GM23338 (cell line): ENCODE measurements at regions not wholly inside any gene's neighbourhood (a gene's known extent, or its start where the extent isn't known, plus 50 kb on each side); places are given as distances from the start of the nearest gene placed in this dataset.

ENCODE experiments used
- ATAC-seq: fragments of 200-7000 bp; cut with Tn5 transposase; 3 replicates; pipeline ENCODE4 v1.9.1; 2020
- DNase-seq: peaks from one replicate; pipeline ENCODE4 v3.0.0-alpha.2; 2015; ENCODE audit warnings: low spot score
- H2AFZ ChIP-seq: fragments of 200-600 bp; sonication (generic); 2 replicates; pipeline ENCODE4 v1.8.0; 2016; ENCODE audit warnings: antibody characterized with exemption, mild to moderate bottlenecking, moderate library complexity
- H3F3A ChIP-seq: fragments of 200-600 bp; sonication (generic); replicated peaks from 2 replicates; pipeline ENCODE4 v1.8.0; 2017; ENCODE audit warnings: antibody characterized with exemption, mixed run types, low read depth
- H3K27ac ChIP-seq: fragments of 200-600 bp; sonication (generic); 2 replicates; pipeline ENCODE4 v1.6.1; 2016; ENCODE audit warnings: low read depth
- H3K27me3 ChIP-seq: fragments of 200-600 bp; sonication (generic); 2 replicates; pipeline ENCODE4 v1.8.0; 2016; ENCODE audit warnings: mild to moderate bottlenecking, mixed run types, moderate library complexity; ENCODE audit not compliant: insufficient read depth
- H3K36me3 ChIP-seq: fragments of 200-600 bp; sonication (generic); 2 replicates; pipeline ENCODE4 v1.8.0; 2016; ENCODE audit warnings: mild to moderate bottlenecking; ENCODE audit not compliant: insufficient read depth
- H3K4me1 ChIP-seq: fragments of 200-600 bp; sonication (generic); 2 replicates; pipeline ENCODE4 v1.8.0; 2016; ENCODE audit warnings: mild to moderate bottlenecking, moderate library complexity; ENCODE audit not compliant: insufficient read depth
- H3K4me2 ChIP-seq: fragments of 200-600 bp; sonication (generic); 2 replicates; pipeline ENCODE4 v1.7.1; 2017; ENCODE audit warnings: mixed run types
- H3K4me3 ChIP-seq: fragments of 200-600 bp; sonication (generic); 2 replicates; pipeline ENCODE4 v1.6.1; 2016; ENCODE audit warnings: mixed run types
- H3K79me2 ChIP-seq: fragments of 200-600 bp; sonication (generic); replicated peaks from 2 replicates; pipeline ENCODE4 v1.8.0; 2017; ENCODE audit warnings: mild to moderate bottlenecking; ENCODE audit not compliant: insufficient read depth
- H3K9me2 ChIP-seq: fragments of 200-600 bp; sonication (generic); 2 replicates; pipeline ENCODE4 v1.8.0; 2017; ENCODE audit not compliant: insufficient read depth
- H4K20me1 ChIP-seq: fragments of 200-600 bp; sonication (generic); replicated peaks from 2 replicates; pipeline ENCODE4 v1.8.0; 2017; ENCODE audit warnings: mild to moderate bottlenecking; ENCODE audit not compliant: insufficient read depth
- H3K27ac Mint-ChIP-seq: 2 replicates; pipeline ENCODE4 v1.8.0; 2020; ENCODE audit warnings: inconsistent platforms, mild to moderate bottlenecking, moderate library complexity, mixed read lengths
- H3K27me3 Mint-ChIP-seq: 3 replicates; pipeline ENCODE4 v1.8.0; 2022; ENCODE audit warnings: low read depth, mild to moderate bottlenecking, moderate library complexity, mixed read lengths, inconsistent platforms; ENCODE audit not compliant: insufficient read depth, poor library complexity
- H3K36me3 Mint-ChIP-seq: 3 replicates; pipeline ENCODE4 v1.8.0; 2021; ENCODE audit warnings: low read depth, mild to moderate bottlenecking, inconsistent platforms, moderate library complexity, mixed read lengths
- H3K4me1 Mint-ChIP-seq: 3 replicates; pipeline ENCODE4 v1.8.0; 2020; ENCODE audit warnings: mild to moderate bottlenecking, inconsistent platforms, mixed read lengths
- H3K4me3 Mint-ChIP-seq: 3 replicates; pipeline ENCODE4 v1.8.0; 2021; ENCODE audit warnings: moderate library complexity, mild to moderate bottlenecking, inconsistent platforms, mixed read lengths
- H3K9me3 Mint-ChIP-seq: 3 replicates; pipeline ENCODE4 v1.8.0; 2020; ENCODE audit warnings: moderate library complexity, mild to moderate bottlenecking, inconsistent platforms, mixed read lengths
- CREB1 ChIP-seq: fragments of 250-450 bp; sonication (Bioruptor Pico); IDR thresholded peaks from 2 replicates; pipeline ENCODE4 v1.5.0; 2020; ENCODE audit warnings: low read depth, mild to moderate bottlenecking, moderate library complexity
- EZH2 ChIP-seq: fragments of 200-600 bp; sonication (generic); IDR thresholded peaks from one replicate; pipeline ENCODE4 v1.8.0; 2017; ENCODE audit warnings: antibody characterized with exemption, mild to moderate bottlenecking, low read depth; ENCODE audit not compliant: unreplicated experiment
- EZH2phosphoT487 ChIP-seq: fragments of 200-600 bp; sonication (generic); IDR thresholded peaks from one replicate; pipeline ENCODE4 v1.8.1; 2018; ENCODE audit warnings: antibody characterized with exemption; ENCODE audit not compliant: unreplicated experiment
- JUNB ChIP-seq: IDR thresholded peaks from one replicate; pipeline ENCODE4 v1.6.1; 2016; ENCODE audit warnings: antibody characterized with exemption; ENCODE audit not compliant: unreplicated experiment
- NANOG ChIP-seq: IDR thresholded peaks from 2 replicates; pipeline ENCODE4 v1.6.1; 2016; ENCODE audit warnings: antibody characterized with exemption, borderline replicate concordance
- POLR2AphosphoS5 ChIP-seq: IDR thresholded peaks from 2 replicates; pipeline ENCODE4 v1.6.1; 2016; ENCODE audit warnings: antibody characterized with exemption, low read depth
- STAT1 ChIP-seq: IDR thresholded peaks from one replicate; pipeline ENCODE4 v1.6.1; 2016; ENCODE audit warnings: antibody characterized with exemption; ENCODE audit not compliant: unreplicated experiment
- ZNF114 ChIP-seq: fragments of 250-450 bp; sonication (Bioruptor Pico); IDR thresholded peaks from 2 replicates; pipeline ENCODE4 v1.5.0; 2020; ENCODE audit warnings: mild to moderate bottlenecking, moderate library complexity
- ZNF331 ChIP-seq: fragments of 250-450 bp; sonication (Bioruptor Pico); IDR thresholded peaks from 2 replicates; pipeline ENCODE4 v1.5.0; 2020; ENCODE audit warnings: low read depth, mild to moderate bottlenecking, moderate library complexity
- TF ChIP-seq, protein P1 (sequence below): IDR thresholded peaks from 2 replicates; pipeline ENCODE4 v1.6.1; 2016; ENCODE audit warnings: antibody characterized with exemption
- TF ChIP-seq, protein P2 (sequence below): fragments of 250-450 bp; sonication (Bioruptor Pico); IDR thresholded peaks from 2 replicates; pipeline ENCODE4 v1.5.0; 2020; ENCODE audit warnings: mild to moderate bottlenecking, moderate library complexity
- TF ChIP-seq, protein P3 (sequence below): IDR thresholded peaks from one replicate; pipeline ENCODE4 v1.6.1; 2018; ENCODE audit warnings: antibody characterized with exemption; ENCODE audit not compliant: unreplicated experiment
- TF ChIP-seq, protein P4 (sequence below), 2 experiments: fragments of 200-600 bp in 1 of 2; sonication (generic) in 1 of 2; conservative IDR thresholded peaks; 2 replicates each; pipeline versions ENCODE4 v1.5.1 to v1.6.1; 2016 to 2017; ENCODE audit warnings: antibody characterized with exemption in 2 of 2, low read depth in 2 of 2, mild to moderate bottlenecking in 2 of 2, moderate library complexity in 1 of 2

DNA sequence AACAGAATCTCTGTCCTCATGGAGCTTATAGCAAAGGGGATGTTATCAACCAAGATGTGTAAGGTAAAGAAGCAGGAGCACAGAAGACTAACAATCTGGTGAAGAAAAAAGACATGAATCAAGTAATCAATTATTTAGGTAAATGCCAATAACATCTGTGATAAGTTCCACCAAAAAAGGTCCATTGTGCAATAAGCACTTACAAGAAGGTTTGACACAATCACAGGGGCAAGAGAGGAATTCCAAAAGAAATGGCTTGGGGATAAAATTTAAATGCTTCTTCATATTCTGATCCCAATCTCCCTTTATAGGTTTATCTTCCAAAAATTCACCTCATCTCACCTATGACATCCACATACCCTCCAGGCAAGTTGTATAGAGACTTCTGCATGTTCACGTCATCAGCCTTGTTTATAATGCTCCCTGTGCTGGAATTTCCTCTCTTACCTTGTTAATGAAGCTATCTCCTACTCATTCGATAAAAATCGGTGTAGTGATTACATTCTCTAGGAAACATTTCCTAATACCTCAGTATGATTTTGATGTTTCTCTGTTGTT, 53.6 kb upstream of the DPT start:
- Mint-ChIP-seq H3K4me3 (no peak overlapping the region), H3K27ac (no peak overlapping the region), H3K4me1 (0 out of 3 replicates have a peak, but pooled peaks cover 2% of the 10 kb centered on the region), H3K27me3 (peaks cover 2% of the 10 kb centered on the region), H3K9me3 (no peaks in the 10 kb centered on the region), H3K36me3 (no peaks in the 10 kb centered on the region)
- Histone ChIP-seq H3K36me3 (no peaks in the 10 kb centered on the region), H3K79me2 (no peaks in the 10 kb centered on the region), H3K9me2 (peaks cover 6% of the 10 kb centered on the region; the same call in 1 of the 2 replicates), H3K27me3 (no peaks in the 10 kb centered on the region), H2AFZ (no peak overlapping the region), H3K4me1 (no peaks in the 10 kb centered on the region), H4K20me1 (no peaks in the 10 kb centered on the region), H3K27ac (no peak overlapping the region), H3K4me2 (no peak overlapping the region), H3K4me3 (no peak overlapping the region), H3F3A (no peaks in the 10 kb centered on the region)
- DNase-seq (no peak), ATAC-seq (no peak)
- no peak for TF ChIP-seq POLR2AphosphoS5
- no peak for TF ChIP-seq ZNF114 (CRISPR knock-in tag)
- TF ChIP-seq EZH2phosphoT487: no peak
- TF ChIP-seq STAT1: no peak
- TF ChIP-seq, protein P1, sequence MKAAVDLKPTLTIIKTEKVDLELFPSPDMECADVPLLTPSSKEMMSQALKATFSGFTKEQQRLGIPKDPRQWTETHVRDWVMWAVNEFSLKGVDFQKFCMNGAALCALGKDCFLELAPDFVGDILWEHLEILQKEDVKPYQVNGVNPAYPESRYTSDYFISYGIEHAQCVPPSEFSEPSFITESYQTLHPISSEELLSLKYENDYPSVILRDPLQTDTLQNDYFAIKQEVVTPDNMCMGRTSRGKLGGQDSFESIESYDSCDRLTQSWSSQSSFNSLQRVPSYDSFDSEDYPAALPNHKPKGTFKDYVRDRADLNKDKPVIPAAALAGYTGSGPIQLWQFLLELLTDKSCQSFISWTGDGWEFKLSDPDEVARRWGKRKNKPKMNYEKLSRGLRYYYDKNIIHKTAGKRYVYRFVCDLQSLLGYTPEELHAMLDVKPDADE: no peak
- TF ChIP-seq, protein P2, sequence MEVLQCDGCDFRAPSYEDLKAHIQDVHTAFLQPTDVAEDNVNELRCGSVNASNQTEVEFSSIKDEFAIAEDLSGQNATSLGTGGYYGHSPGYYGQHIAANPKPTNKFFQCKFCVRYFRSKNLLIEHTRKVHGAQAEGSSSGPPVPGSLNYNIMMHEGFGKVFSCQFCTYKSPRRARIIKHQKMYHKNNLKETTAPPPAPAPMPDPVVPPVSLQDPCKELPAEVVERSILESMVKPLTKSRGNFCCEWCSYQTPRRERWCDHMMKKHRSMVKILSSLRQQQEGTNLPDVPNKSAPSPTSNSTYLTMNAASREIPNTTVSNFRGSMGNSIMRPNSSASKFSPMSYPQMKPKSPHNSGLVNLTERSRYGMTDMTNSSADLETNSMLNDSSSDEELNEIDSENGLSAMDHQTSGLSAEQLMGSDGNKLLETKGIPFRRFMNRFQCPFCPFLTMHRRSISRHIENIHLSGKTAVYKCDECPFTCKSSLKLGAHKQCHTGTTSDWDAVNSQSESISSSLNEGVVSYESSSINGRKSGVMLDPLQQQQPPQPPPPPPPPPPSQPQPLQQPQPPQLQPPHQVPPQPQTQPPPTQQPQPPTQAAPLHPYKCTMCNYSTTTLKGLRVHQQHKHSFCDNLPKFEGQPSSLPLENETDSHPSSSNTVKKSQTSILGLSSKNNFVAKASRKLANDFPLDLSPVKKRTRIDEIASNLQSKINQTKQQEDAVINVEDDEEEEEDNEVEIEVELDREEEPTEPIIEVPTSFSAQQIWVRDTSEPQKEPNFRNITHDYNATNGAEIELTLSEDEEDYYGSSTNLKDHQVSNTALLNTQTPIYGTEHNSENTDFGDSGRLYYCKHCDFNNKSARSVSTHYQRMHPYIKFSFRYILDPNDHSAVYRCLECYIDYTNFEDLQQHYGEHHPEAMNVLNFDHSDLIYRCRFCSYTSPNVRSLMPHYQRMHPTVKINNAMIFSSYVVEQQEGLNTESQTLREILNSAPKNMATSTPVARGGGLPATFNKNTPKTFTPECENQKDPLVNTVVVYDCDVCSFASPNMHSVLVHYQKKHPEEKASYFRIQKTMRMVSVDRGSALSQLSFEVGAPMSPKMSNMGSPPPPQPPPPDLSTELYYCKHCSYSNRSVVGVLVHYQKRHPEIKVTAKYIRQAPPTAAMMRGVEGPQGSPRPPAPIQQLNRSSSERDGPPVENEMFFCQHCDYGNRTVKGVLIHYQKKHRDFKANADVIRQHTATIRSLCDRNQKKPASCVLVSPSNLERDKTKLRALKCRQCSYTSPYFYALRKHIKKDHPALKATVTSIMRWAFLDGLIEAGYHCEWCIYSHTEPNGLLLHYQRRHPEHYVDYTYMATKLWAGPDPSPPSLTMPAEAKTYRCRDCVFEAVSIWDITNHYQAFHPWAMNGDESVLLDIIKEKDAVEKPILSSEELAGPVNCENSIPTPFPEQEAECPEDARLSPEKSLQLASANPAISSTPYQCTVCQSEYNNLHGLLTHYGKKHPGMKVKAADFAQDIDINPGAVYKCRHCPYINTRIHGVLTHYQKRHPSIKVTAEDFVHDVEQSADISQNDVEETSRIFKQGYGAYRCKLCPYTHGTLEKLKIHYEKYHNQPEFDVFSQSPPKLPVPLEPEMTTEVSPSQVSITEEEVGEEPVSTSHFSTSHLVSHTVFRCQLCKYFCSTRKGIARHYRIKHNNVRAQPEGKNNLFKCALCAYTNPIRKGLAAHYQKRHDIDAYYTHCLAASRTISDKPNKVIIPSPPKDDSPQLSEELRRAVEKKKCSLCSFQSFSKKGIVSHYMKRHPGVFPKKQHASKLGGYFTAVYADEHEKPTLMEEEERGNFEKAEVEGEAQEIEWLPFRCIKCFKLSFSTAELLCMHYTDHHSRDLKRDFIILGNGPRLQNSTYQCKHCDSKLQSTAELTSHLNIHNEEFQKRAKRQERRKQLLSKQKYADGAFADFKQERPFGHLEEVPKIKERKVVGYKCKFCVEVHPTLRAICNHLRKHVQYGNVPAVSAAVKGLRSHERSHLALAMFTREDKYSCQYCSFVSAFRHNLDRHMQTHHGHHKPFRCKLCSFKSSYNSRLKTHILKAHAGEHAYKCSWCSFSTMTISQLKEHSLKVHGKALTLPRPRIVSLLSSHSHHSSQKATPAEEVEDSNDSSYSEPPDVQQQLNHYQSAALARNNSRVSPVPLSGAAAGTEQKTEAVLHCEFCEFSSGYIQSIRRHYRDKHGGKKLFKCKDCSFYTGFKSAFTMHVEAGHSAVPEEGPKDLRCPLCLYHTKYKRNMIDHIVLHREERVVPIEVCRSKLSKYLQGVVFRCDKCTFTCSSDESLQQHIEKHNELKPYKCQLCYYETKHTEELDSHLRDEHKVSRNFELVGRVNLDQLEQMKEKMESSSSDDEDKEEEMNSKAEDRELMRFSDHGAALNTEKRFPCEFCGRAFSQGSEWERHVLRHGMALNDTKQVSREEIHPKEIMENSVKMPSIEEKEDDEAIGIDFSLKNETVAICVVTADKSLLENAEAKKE: no peak
- TF ChIP-seq, protein P3, sequence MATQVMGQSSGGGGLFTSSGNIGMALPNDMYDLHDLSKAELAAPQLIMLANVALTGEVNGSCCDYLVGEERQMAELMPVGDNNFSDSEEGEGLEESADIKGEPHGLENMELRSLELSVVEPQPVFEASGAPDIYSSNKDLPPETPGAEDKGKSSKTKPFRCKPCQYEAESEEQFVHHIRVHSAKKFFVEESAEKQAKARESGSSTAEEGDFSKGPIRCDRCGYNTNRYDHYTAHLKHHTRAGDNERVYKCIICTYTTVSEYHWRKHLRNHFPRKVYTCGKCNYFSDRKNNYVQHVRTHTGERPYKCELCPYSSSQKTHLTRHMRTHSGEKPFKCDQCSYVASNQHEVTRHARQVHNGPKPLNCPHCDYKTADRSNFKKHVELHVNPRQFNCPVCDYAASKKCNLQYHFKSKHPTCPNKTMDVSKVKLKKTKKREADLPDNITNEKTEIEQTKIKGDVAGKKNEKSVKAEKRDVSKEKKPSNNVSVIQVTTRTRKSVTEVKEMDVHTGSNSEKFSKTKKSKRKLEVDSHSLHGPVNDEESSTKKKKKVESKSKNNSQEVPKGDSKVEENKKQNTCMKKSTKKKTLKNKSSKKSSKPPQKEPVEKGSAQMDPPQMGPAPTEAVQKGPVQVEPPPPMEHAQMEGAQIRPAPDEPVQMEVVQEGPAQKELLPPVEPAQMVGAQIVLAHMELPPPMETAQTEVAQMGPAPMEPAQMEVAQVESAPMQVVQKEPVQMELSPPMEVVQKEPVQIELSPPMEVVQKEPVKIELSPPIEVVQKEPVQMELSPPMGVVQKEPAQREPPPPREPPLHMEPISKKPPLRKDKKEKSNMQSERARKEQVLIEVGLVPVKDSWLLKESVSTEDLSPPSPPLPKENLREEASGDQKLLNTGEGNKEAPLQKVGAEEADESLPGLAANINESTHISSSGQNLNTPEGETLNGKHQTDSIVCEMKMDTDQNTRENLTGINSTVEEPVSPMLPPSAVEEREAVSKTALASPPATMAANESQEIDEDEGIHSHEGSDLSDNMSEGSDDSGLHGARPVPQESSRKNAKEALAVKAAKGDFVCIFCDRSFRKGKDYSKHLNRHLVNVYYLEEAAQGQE: no peak
- TF ChIP-seq, protein P4, sequence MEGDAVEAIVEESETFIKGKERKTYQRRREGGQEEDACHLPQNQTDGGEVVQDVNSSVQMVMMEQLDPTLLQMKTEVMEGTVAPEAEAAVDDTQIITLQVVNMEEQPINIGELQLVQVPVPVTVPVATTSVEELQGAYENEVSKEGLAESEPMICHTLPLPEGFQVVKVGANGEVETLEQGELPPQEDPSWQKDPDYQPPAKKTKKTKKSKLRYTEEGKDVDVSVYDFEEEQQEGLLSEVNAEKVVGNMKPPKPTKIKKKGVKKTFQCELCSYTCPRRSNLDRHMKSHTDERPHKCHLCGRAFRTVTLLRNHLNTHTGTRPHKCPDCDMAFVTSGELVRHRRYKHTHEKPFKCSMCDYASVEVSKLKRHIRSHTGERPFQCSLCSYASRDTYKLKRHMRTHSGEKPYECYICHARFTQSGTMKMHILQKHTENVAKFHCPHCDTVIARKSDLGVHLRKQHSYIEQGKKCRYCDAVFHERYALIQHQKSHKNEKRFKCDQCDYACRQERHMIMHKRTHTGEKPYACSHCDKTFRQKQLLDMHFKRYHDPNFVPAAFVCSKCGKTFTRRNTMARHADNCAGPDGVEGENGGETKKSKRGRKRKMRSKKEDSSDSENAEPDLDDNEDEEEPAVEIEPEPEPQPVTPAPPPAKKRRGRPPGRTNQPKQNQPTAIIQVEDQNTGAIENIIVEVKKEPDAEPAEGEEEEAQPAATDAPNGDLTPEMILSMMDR (conservative IDR thresholded peaks at IDR 0.05; ENCODE audit: low read depth in 2 of 2): no peak
- TF ChIP-seq CREB1 (CRISPR knock-in tag): no peak
- TF ChIP-seq JUNB: no peak
- TF ChIP-seq NANOG: no peak
- no peak for TF ChIP-seq EZH2
- no peak for TF ChIP-seq ZNF331
